GM23338 (cell line): ENCODE measurements at regions not wholly inside any gene's neighbourhood (a gene's known extent, or its start where the extent isn't known, plus 50 kb on each side); places are given as distances from the start of the nearest gene placed in this dataset.

Experiments
- ATAC-seq: fragments of 200-7000 bp; cut with Tn5 transposase; 3 replicates; pipeline ENCODE4 v1.9.1; 2020
- DNase-seq: peaks from one replicate; pipeline ENCODE4 v3.0.0-alpha.2; 2015; ENCODE audit warnings: low spot score
- H2AFZ ChIP-seq: fragments of 200-600 bp; sonication (generic); 2 replicates; pipeline ENCODE4 v1.8.0; 2016; ENCODE audit warnings: antibody characterized with exemption, mild to moderate bottlenecking, moderate library complexity
- H3F3A ChIP-seq: fragments of 200-600 bp; sonication (generic); replicated peaks from 2 replicates; pipeline ENCODE4 v1.8.0; 2017; ENCODE audit warnings: antibody characterized with exemption, mixed run types, low read depth
- H3K27ac ChIP-seq: fragments of 200-600 bp; sonication (generic); 2 replicates; pipeline ENCODE4 v1.6.1; 2016; ENCODE audit warnings: low read depth
- H3K27me3 ChIP-seq: fragments of 200-600 bp; sonication (generic); 2 replicates; pipeline ENCODE4 v1.8.0; 2016; ENCODE audit warnings: mild to moderate bottlenecking, mixed run types, moderate library complexity; ENCODE audit not compliant: insufficient read depth
- H3K36me3 ChIP-seq: fragments of 200-600 bp; sonication (generic); 2 replicates; pipeline ENCODE4 v1.8.0; 2016; ENCODE audit warnings: mild to moderate bottlenecking; ENCODE audit not compliant: insufficient read depth
- H3K4me1 ChIP-seq: fragments of 200-600 bp; sonication (generic); 2 replicates; pipeline ENCODE4 v1.8.0; 2016; ENCODE audit warnings: mild to moderate bottlenecking, moderate library complexity; ENCODE audit not compliant: insufficient read depth
- H3K4me2 ChIP-seq: fragments of 200-600 bp; sonication (generic); 2 replicates; pipeline ENCODE4 v1.7.1; 2017; ENCODE audit warnings: mixed run types
- H3K4me3 ChIP-seq: fragments of 200-600 bp; sonication (generic); 2 replicates; pipeline ENCODE4 v1.6.1; 2016; ENCODE audit warnings: mixed run types
- H3K79me2 ChIP-seq: fragments of 200-600 bp; sonication (generic); replicated peaks from 2 replicates; pipeline ENCODE4 v1.8.0; 2017; ENCODE audit warnings: mild to moderate bottlenecking; ENCODE audit not compliant: insufficient read depth
- H3K9me2 ChIP-seq: fragments of 200-600 bp; sonication (generic); 2 replicates; pipeline ENCODE4 v1.8.0; 2017; ENCODE audit not compliant: insufficient read depth
- H4K20me1 ChIP-seq: fragments of 200-600 bp; sonication (generic); replicated peaks from 2 replicates; pipeline ENCODE4 v1.8.0; 2017; ENCODE audit warnings: mild to moderate bottlenecking; ENCODE audit not compliant: insufficient read depth
- H3K27ac Mint-ChIP-seq: 2 replicates; pipeline ENCODE4 v1.8.0; 2020; ENCODE audit warnings: inconsistent platforms, mild to moderate bottlenecking, moderate library complexity, mixed read lengths
- H3K27me3 Mint-ChIP-seq: 3 replicates; pipeline ENCODE4 v1.8.0; 2022; ENCODE audit warnings: low read depth, mild to moderate bottlenecking, moderate library complexity, mixed read lengths, inconsistent platforms; ENCODE audit not compliant: insufficient read depth, poor library complexity
- H3K36me3 Mint-ChIP-seq: 3 replicates; pipeline ENCODE4 v1.8.0; 2021; ENCODE audit warnings: low read depth, mild to moderate bottlenecking, inconsistent platforms, moderate library complexity, mixed read lengths
- H3K4me1 Mint-ChIP-seq: 3 replicates; pipeline ENCODE4 v1.8.0; 2020; ENCODE audit warnings: mild to moderate bottlenecking, inconsistent platforms, mixed read lengths
- H3K4me3 Mint-ChIP-seq: 3 replicates; pipeline ENCODE4 v1.8.0; 2021; ENCODE audit warnings: moderate library complexity, mild to moderate bottlenecking, inconsistent platforms, mixed read lengths
- H3K9me3 Mint-ChIP-seq: 3 replicates; pipeline ENCODE4 v1.8.0; 2020; ENCODE audit warnings: moderate library complexity, mild to moderate bottlenecking, inconsistent platforms, mixed read lengths
- CREB1 ChIP-seq: fragments of 250-450 bp; sonication (Bioruptor Pico); IDR thresholded peaks from 2 replicates; pipeline ENCODE4 v1.5.0; 2020; ENCODE audit warnings: low read depth, mild to moderate bottlenecking, moderate library complexity
- CTCF ChIP-seq, 2 experiments: fragments of 200-600 bp in 1 of 2; sonication (generic) in 1 of 2; conservative IDR thresholded peaks; 2 replicates each; pipeline versions ENCODE4 v1.5.1 to v1.6.1; 2016 to 2017; ENCODE audit warnings: antibody characterized with exemption in 2 of 2, low read depth in 2 of 2, mild to moderate bottlenecking in 2 of 2, moderate library complexity in 1 of 2
- ETS1 ChIP-seq: IDR thresholded peaks from 2 replicates; pipeline ENCODE4 v1.6.1; 2016; ENCODE audit warnings: antibody characterized with exemption
- EZH2 ChIP-seq: fragments of 200-600 bp; sonication (generic); IDR thresholded peaks from one replicate; pipeline ENCODE4 v1.8.0; 2017; ENCODE audit warnings: antibody characterized with exemption, mild to moderate bottlenecking, low read depth; ENCODE audit not compliant: unreplicated experiment
- EZH2phosphoT487 ChIP-seq: fragments of 200-600 bp; sonication (generic); IDR thresholded peaks from one replicate; pipeline ENCODE4 v1.8.1; 2018; ENCODE audit warnings: antibody characterized with exemption; ENCODE audit not compliant: unreplicated experiment
- JUNB ChIP-seq: IDR thresholded peaks from one replicate; pipeline ENCODE4 v1.6.1; 2016; ENCODE audit warnings: antibody characterized with exemption; ENCODE audit not compliant: unreplicated experiment
- NANOG ChIP-seq: IDR thresholded peaks from 2 replicates; pipeline ENCODE4 v1.6.1; 2016; ENCODE audit warnings: antibody characterized with exemption, borderline replicate concordance
- POLR2AphosphoS5 ChIP-seq: IDR thresholded peaks from 2 replicates; pipeline ENCODE4 v1.6.1; 2016; ENCODE audit warnings: antibody characterized with exemption, low read depth
- REST ChIP-seq: IDR thresholded peaks from one replicate; pipeline ENCODE4 v1.6.1; 2018; ENCODE audit warnings: antibody characterized with exemption; ENCODE audit not compliant: unreplicated experiment
- STAT1 ChIP-seq: IDR thresholded peaks from one replicate; pipeline ENCODE4 v1.6.1; 2016; ENCODE audit warnings: antibody characterized with exemption; ENCODE audit not compliant: unreplicated experiment
- ZNF114 ChIP-seq: fragments of 250-450 bp; sonication (Bioruptor Pico); IDR thresholded peaks from 2 replicates; pipeline ENCODE4 v1.5.0; 2020; ENCODE audit warnings: mild to moderate bottlenecking, moderate library complexity
- ZNF331 ChIP-seq: fragments of 250-450 bp; sonication (Bioruptor Pico); IDR thresholded peaks from 2 replicates; pipeline ENCODE4 v1.5.0; 2020; ENCODE audit warnings: low read depth, mild to moderate bottlenecking, moderate library complexity

GRCh38 chr6:65935412-65935811 lies 228.4 kb upstream of the EYS start (continued):
- TF ChIP-seq JUNB (no peak), REST (no peak), EZH2 (no peak), NANOG (no peak), CREB1 (no peak), POLR2AphosphoS5 (no peak), CTCF (conservative IDR thresholded peaks at IDR 0.05; ENCODE audit: low read depth in 2 of 2) (no peak), ZNF331 (CRISPR knock-in tag) (no peak), ETS1 (no peak), EZH2phosphoT487 (no peak)

- ATAC-seq (no peak), DNase-seq (no peak)
- Mint-ChIP-seq H3K36me3 (peaks cover 8% of the 10 kb centered on the region), H3K4me3 (no peak overlapping the region), H3K4me1 (no peaks in the 10 kb centered on the region), H3K9me3 (peaks cover 40% of the 10 kb centered on the region), H3K27me3 (peaks cover 1% of the 10 kb centered on the region), H3K27ac (no peak overlapping the region)
- Histone ChIP-seq H3K4me2 (no peak overlapping the region), H3K9me2 (peaks cover 7% of the 10 kb centered on the region; the same call in 1 of the 2 replicates), H3K4me3 (no peak overlapping the region), H4K20me1 (no peaks in the 10 kb centered on the region), H3K27ac (no peak overlapping the region), H3K4me1 (no peaks in the 10 kb centered on the region), H3K36me3 (no peaks in the 10 kb centered on the region), H3F3A (no peaks in the 10 kb centered on the region), H3K79me2 (no peaks in the 10 kb centered on the region), H3K27me3 (no peaks in the 10 kb centered on the region), H2AFZ (no peak overlapping the region)
- TF ChIP-seq ZNF114 (CRISPR knock-in tag) (no peak), EZH2phosphoT487 (no peak), STAT1 (no peak), CREB1 (no peak), NANOG (no peak), CTCF (conservative IDR thresholded peaks at IDR 0.05; ENCODE audit: low read depth in 2 of 2) (no peak), POLR2AphosphoS5 (no peak), ETS1 (no peak), ZNF331 (CRISPR knock-in tag) (no peak), JUNB (no peak)
Measured at GRCh38 chr6:65933390-65933789, 226.4 kb upstream of the EYS start.
